Trophoblast cell (in vitro differentiated cells and primary cell): ENCODE measurements at regions not wholly inside any gene's neighbourhood (a gene's known extent, or its start where the extent isn't known, plus 50 kb on each side); places are given as distances from the start of the nearest gene placed in this dataset.
"Not testable (repeated sequence)": the region's sequence is repeated elsewhere in the genome, so short reads cannot be mapped to it uniquely, and the experiment has no call there.

Experiments used
- DNase-seq, 2 donors: peaks; one replicate each; pipeline ENCODE4 v3.0.0-alpha.2; 2016
- H2AFZ ChIP-seq: 2 replicates; pipeline ENCODE4 v1.6.1; 2013; ENCODE audit warnings: low read length, moderate library complexity, mild to moderate bottlenecking; ENCODE audit not compliant: insufficient read depth, poor library complexity
- H2AK5ac ChIP-seq: 2 replicates; pipeline ENCODE4 v1.6.1; 2013; ENCODE audit warnings: mild to moderate bottlenecking, low read length
- H2BK120ac ChIP-seq: 2 replicates; pipeline ENCODE4 v1.6.1; 2013; ENCODE audit warnings: low read length, mild to moderate bottlenecking, moderate library complexity; ENCODE audit not compliant: insufficient read depth, poor library complexity
- H2BK12ac ChIP-seq: 2 replicates; pipeline ENCODE4 v1.6.1; 2013; ENCODE audit warnings: mild to moderate bottlenecking, low read length, moderate library complexity
- H2BK5ac ChIP-seq: 2 replicates; pipeline ENCODE4 v1.6.1; 2013; ENCODE audit warnings: low read length, low read depth, moderate library complexity, mild to moderate bottlenecking; ENCODE audit not compliant: poor library complexity
- H3K14ac ChIP-seq: 2 replicates; pipeline ENCODE4 v1.6.1; 2013; ENCODE audit warnings: mild to moderate bottlenecking, low read length
- H3K18ac ChIP-seq: 2 replicates; pipeline ENCODE4 v1.6.1; 2013; ENCODE audit warnings: mild to moderate bottlenecking, low read length
- H3K23ac ChIP-seq: 2 replicates; pipeline ENCODE4 v1.6.1; 2013; ENCODE audit warnings: low read length
- H3K27ac ChIP-seq: 2 replicates; pipeline ENCODE4 v1.5.1; 2013; ENCODE audit warnings: low read depth, mild to moderate bottlenecking, inconsistent platforms, low read length, moderate library complexity
- H3K27me3 ChIP-seq: 2 replicates; pipeline ENCODE4 v1.6.1; 2013; ENCODE audit warnings: inconsistent platforms, mild to moderate bottlenecking, low read length, moderate library complexity; ENCODE audit not compliant: insufficient read depth
- H3K36me3 ChIP-seq, 2 experiments: 1 replicate in 1 of 2; 2 replicates in 1 of 2; pipeline ENCODE4 v1.6.1; 2013; ENCODE audit warnings: low read length in 2 of 2, mild to moderate bottlenecking in 2 of 2, moderate library complexity in 1 of 2; ENCODE audit not compliant: insufficient read depth in 2 of 2, control insufficient read depth in 1 of 2
- H3K4ac ChIP-seq: 2 replicates; pipeline ENCODE4 v1.6.1; 2013; ENCODE audit warnings: low read depth, mild to moderate bottlenecking, low read length, moderate library complexity
- H3K4me1 ChIP-seq, 2 experiments: 1 replicate in 1 of 2; 2 replicates in 1 of 2; pipeline ENCODE4 v1.6.1; 2013; ENCODE audit warnings: low read length in 2 of 2, mild to moderate bottlenecking in 2 of 2, moderate library complexity in 1 of 2; ENCODE audit not compliant: insufficient read depth in 2 of 2, control insufficient read depth in 1 of 2
- H3K4me2 ChIP-seq: 2 replicates; pipeline ENCODE4 v1.6.1; 2013; ENCODE audit warnings: inconsistent platforms, mild to moderate bottlenecking, low read length, moderate library complexity
- H3K4me3 ChIP-seq: 2 replicates; pipeline ENCODE4 v1.5.1; 2013; ENCODE audit warnings: mild to moderate bottlenecking, low read depth, low read length, inconsistent platforms
- H3K79me1 ChIP-seq: one replicate; pipeline ENCODE4 v1.6.1; 2013; ENCODE audit warnings: low read length
- H3K79me2 ChIP-seq: 2 replicates; pipeline ENCODE4 v1.6.1; 2013; ENCODE audit warnings: low read length, mild to moderate bottlenecking; ENCODE audit not compliant: control insufficient read depth, insufficient read depth, poor library complexity
- H3K9ac ChIP-seq: 2 replicates; pipeline ENCODE4 v1.6.1; 2013; ENCODE audit warnings: mild to moderate bottlenecking, low read length
- H3K9me3 ChIP-seq: 2 replicates; pipeline ENCODE4 v1.6.1; 2013; ENCODE audit warnings: low read depth, mild to moderate bottlenecking, control low read depth, inconsistent platforms, low read length; ENCODE audit not compliant: insufficient read depth
- H4K12ac ChIP-seq: 2 replicates; pipeline ENCODE4 v1.6.1; 2013; ENCODE audit warnings: low read depth, mild to moderate bottlenecking, low read length, moderate library complexity
- H4K8ac ChIP-seq: 2 replicates; pipeline ENCODE4 v1.6.1; 2013; ENCODE audit warnings: low read depth, mild to moderate bottlenecking, low read length, moderate library complexity
- H4K91ac ChIP-seq: one replicate; pipeline ENCODE4 v1.6.1; 2013; ENCODE audit warnings: low read depth, mild to moderate bottlenecking, low read length, moderate library complexity
- WGBS: extraction: QIAGEN DNeasy Blood & Tissue Kit; methylation state at CpG from one replicate; pipeline ENCODE4 v1.1.7; 2013; ENCODE audit warnings: missing lambda C conversion rate; ENCODE audit not compliant: insufficient read length, insufficient coverage; ENCODE audit errors: extremely low coverage; 5-methylcytosine and 5-hydroxymethylcytosine counted together

- H4K91ac ChIP-seq: no peak overlapping the region
- no peak overlapping the region for H2BK12ac ChIP-seq
- H3K27me3 ChIP-seq: no peaks in the 10 kb centered on the region
- no peak overlapping the region for H4K8ac ChIP-seq
- no peaks in the 10 kb centered on the region for H3K79me1 ChIP-seq
- no peak overlapping the region for H2AFZ ChIP-seq
- H3K4me2 ChIP-seq: no peak overlapping the region
- H2AK5ac ChIP-seq: no peak overlapping the region
- H2BK5ac ChIP-seq: no peak overlapping the region
- H2BK120ac ChIP-seq: no peak overlapping the region
- no peaks in the 10 kb centered on the region for H3K79me2 ChIP-seq
- H3K9me3 ChIP-seq: peaks cover 2% of the 10 kb centered on the region
- no peak overlapping the region for H3K23ac ChIP-seq
- H3K14ac ChIP-seq: no peak overlapping the region
- no peak overlapping the region for H4K12ac ChIP-seq
- no CpG with 5 or more reads among the region's 5 CpGs for WGBS
- H3K4me3 ChIP-seq: no peak overlapping the region
- no peak overlapping the region for H3K9ac ChIP-seq
- no peak overlapping the region for H3K4ac ChIP-seq
- no peak for DNase-seq
- no peaks in the 10 kb centered on the region for H3K36me3 ChIP-seq
- H3K4me1 ChIP-seq: no peaks in the 10 kb centered on the region
- no peak overlapping the region for H3K27ac ChIP-seq
- no peak overlapping the region for H3K18ac ChIP-seq
Observed at GRCh38 chr3:5769825-5770224, 582.3 kb downstream of the EDEM1 start.

GRCh38 chr3:5774337-5774736, 586.8 kb downstream of the EDEM1 start:
- no peak overlapping the region for H2BK120ac ChIP-seq
- no peak overlapping the region for H2AFZ ChIP-seq
- H3K4me1 ChIP-seq: no peaks in the 10 kb centered on the region
- H3K18ac ChIP-seq: no peak overlapping the region
- no peak overlapping the region for H3K23ac ChIP-seq
- no peak for DNase-seq
- H4K8ac ChIP-seq: no peak overlapping the region
- H3K4me3 ChIP-seq: no peak overlapping the region
- H3K4me2 ChIP-seq: no peak overlapping the region
- no peak overlapping the region for H4K12ac ChIP-seq
- no peaks in the 10 kb centered on the region for H3K27me3 ChIP-seq
- H4K91ac ChIP-seq: no peak overlapping the region
- H2AK5ac ChIP-seq: no peak overlapping the region
- no peak overlapping the region for H3K4ac ChIP-seq
- peaks cover 2% of the 10 kb centered on the region for H3K9me3 ChIP-seq
- H3K14ac ChIP-seq: no peak overlapping the region
- no peak overlapping the region for H3K27ac ChIP-seq
- no peak overlapping the region for H2BK5ac ChIP-seq
- no peak overlapping the region for H3K9ac ChIP-seq
- no peaks in the 10 kb centered on the region for H3K36me3 ChIP-seq
- no peak overlapping the region for H2BK12ac ChIP-seq
- no peaks in the 10 kb centered on the region for H3K79me1 ChIP-seq
- WGBS: no CpG with 5 or more reads among the region's 7 CpGs
- no peaks in the 10 kb centered on the region for H3K79me2 ChIP-seq

- not testable (repeated sequence) for H3K79me2 ChIP-seq, H3K79me1 ChIP-seq, H4K12ac ChIP-seq, H2BK12ac ChIP-seq, H3K4ac ChIP-seq, H4K91ac ChIP-seq, H3K36me3 ChIP-seq, H2BK120ac ChIP-seq, H3K14ac ChIP-seq, H3K9ac ChIP-seq, DNase-seq, H4K8ac ChIP-seq, H3K27me3 ChIP-seq, H2AFZ ChIP-seq, H3K4me1 ChIP-seq, H3K4me2 ChIP-seq, H3K18ac ChIP-seq, H3K27ac ChIP-seq, H3K4me3 ChIP-seq, H2BK5ac ChIP-seq, H3K23ac ChIP-seq, H3K9me3 ChIP-seq, H2AK5ac ChIP-seq
- no CpG with 5 or more reads among the region's 3 CpGs for WGBS
Observed at GRCh38 chr3:5775100-5775499, 587.6 kb downstream of the EDEM1 start.

DNA sequence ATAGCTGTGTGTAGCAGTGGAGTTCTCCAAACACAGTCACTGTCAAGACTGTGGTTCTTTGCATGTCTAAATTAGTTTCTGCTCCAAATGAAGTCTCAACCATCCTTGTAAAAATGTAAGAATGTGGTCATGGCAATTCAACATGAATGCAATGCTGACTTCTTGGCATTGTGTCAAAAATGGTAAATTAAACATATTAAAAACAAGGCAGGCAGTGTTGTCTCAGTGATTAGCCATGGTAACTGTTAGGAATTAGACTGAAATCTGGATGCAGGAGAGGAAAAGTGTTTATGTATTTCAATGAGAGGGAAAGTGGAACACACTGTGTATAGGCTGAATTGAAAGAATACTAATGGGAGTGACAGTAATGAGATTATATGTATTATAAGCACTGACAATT, 597.2 kb downstream of the EDEM1 start:
- Histone ChIP-seq H3K4ac (no peak overlapping the region), H3K14ac (no peak overlapping the region), H3K79me1 (no peaks in the 10 kb centered on the region), H3K23ac (no peak overlapping the region), H2BK12ac (no peak overlapping the region), H2BK5ac (no peak overlapping the region), H4K91ac (no peak overlapping the region), H4K12ac (no peak overlapping the region), H3K27ac (no peak overlapping the region), H3K27me3 (no peaks in the 10 kb centered on the region), H2AK5ac (no peak overlapping the region), H4K8ac (no peak overlapping the region), H3K18ac (no peak overlapping the region), H3K79me2 (no peaks in the 10 kb centered on the region), H2BK120ac (no peak overlapping the region), H3K4me3 (no peak overlapping the region), H3K9ac (no peak overlapping the region), H3K9me3 (no peaks in the 10 kb centered on the region), H2AFZ (no peak overlapping the region), H3K36me3 (no peaks in the 10 kb centered on the region), H3K4me2 (no peak overlapping the region), H3K4me1 (no peaks in the 10 kb centered on the region)
- DNase-seq: no peak
